GM23338 (cell line): ENCODE measurements at regions not wholly inside any gene's neighbourhood (a gene's known extent, or its start where the extent isn't known, plus 50 kb on each side); places are given as distances from the start of the nearest gene placed in this dataset.

Experiments used
- CTCF ChIP-seq, 2 experiments: fragments of 200-600 bp in 1 of 2; sonication (generic) in 1 of 2; conservative IDR thresholded peaks; 2 replicates each; pipeline versions ENCODE4 v1.5.1 to v1.6.1; 2016 to 2017; ENCODE audit warnings: antibody characterized with exemption in 2 of 2, low read depth in 2 of 2, mild to moderate bottlenecking in 2 of 2, moderate library complexity in 1 of 2
- EZH2phosphoT487 ChIP-seq: fragments of 200-600 bp; sonication (generic); IDR thresholded peaks from one replicate; pipeline ENCODE4 v1.8.1; 2018; ENCODE audit warnings: antibody characterized with exemption; ENCODE audit not compliant: unreplicated experiment
- JUNB ChIP-seq: IDR thresholded peaks from one replicate; pipeline ENCODE4 v1.6.1; 2016; ENCODE audit warnings: antibody characterized with exemption; ENCODE audit not compliant: unreplicated experiment
- POLR2AphosphoS5 ChIP-seq: IDR thresholded peaks from 2 replicates; pipeline ENCODE4 v1.6.1; 2016; ENCODE audit warnings: antibody characterized with exemption, low read depth
- REST ChIP-seq: IDR thresholded peaks from one replicate; pipeline ENCODE4 v1.6.1; 2018; ENCODE audit warnings: antibody characterized with exemption; ENCODE audit not compliant: unreplicated experiment
- ZNF331 ChIP-seq: fragments of 250-450 bp; sonication (Bioruptor Pico); IDR thresholded peaks from 2 replicates; pipeline ENCODE4 v1.5.0; 2020; ENCODE audit warnings: low read depth, mild to moderate bottlenecking, moderate library complexity

DNA sequence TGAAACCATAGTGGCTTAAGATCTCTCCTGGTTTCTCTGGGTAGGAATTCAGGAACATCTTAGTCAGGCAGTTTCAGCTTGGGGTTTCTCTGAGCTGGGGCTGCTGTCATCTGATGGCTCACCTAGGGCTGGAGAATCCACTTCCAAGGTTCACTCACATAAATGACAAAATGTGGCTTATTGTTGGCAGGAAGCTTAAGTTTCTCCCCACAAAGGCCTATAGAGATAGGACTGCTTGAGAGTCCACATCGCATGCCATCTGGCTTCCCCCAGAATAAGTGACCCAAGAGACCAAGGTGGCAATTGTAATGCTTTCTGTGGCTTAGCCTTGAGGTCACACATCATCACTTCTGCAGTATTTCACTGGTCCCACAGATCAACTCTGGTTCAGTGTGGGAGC, 131.4 kb downstream of the EDN1 start:
- TF ChIP-seq CTCF (conservative IDR thresholded peaks at IDR 0.05; ENCODE audit: low read depth in 2 of 2), result no peak
- no peak for TF ChIP-seq EZH2phosphoT487
- TF ChIP-seq REST, result no peak
- TF ChIP-seq ZNF331 (CRISPR knock-in tag), result no peak
- no peak for TF ChIP-seq JUNB
- no peak for TF ChIP-seq POLR2AphosphoS5
